ENCODE measurements at regions not wholly inside any gene's neighbourhood (a gene's known extent, or its start where the extent isn't known, plus 50 kb on each side); places are given as distances from the start of the nearest gene placed in this dataset.

- TF ChIP-seq CTCF (IDR thresholded peaks at IDR 0.05) (no peak), POLR2AphosphoS5 (IDR thresholded peaks at IDR 0.05) (no peak), EP300 (IDR thresholded peaks at IDR 0.05; ENCODE audit: low read depth) (no peak)
Observed at GRCh38 chr9:81459591-81459990, 229.8 kb downstream of the TLE1 start.

Data from transverse colon (tissue), 4 donors.